HG03135 (cell line): ENCODE measurements at regions not wholly inside any gene's neighbourhood (a gene's known extent, or its start where the extent isn't known, plus 50 kb on each side); places are given as distances from the start of the nearest gene placed in this dataset.
A peak's percentile ranks its signal among the peaks of the same experiment; 100 is the strongest.
"Not testable (repeated sequence)": the region's sequence is repeated elsewhere in the genome, so short reads cannot be mapped to it uniquely, and the experiment has no call there.

Source experiments
- ATAC-seq: cut with Tn5 transposase; IDR thresholded peaks from one replicate; pipeline ENCODE4 v1.9.1; 2021; ENCODE audit warnings: mild to moderate bottlenecking, moderate library complexity; ENCODE audit not compliant: unreplicated experiment

DNA sequence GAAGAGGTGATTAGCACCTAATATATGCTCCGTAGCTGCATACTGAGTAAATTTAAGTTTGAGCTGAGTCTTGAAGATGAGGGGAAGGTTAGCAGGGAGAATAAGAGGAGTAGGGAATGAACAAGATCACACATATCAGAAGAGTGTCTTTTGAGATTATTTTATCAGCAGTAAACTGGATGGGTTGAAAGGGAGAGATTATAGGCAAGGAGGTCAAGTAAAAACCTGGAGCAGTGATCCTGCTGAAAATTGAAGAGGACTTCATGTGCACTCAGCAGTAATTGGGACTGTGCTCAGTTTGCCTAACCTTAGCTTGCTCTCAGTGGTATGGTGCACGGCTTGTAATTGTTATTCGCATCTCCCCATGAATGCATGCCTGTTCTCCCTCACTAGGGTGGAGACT lies 79.5 kb upstream of the PICALM start:
- no peak for ATAC-seq

- ATAC-seq = no peak
Measured at GRCh38 chr11:86147004-86147403, 78.1 kb upstream of the PICALM start.

- no peak for ATAC-seq
Measured at GRCh38 chr11:86145439-86146156, 76.7 kb upstream of the PICALM start.

- no peak for ATAC-seq
Measured at GRCh38 chr11:86144846-86145245, 76.0 kb upstream of the PICALM start.

DNA sequence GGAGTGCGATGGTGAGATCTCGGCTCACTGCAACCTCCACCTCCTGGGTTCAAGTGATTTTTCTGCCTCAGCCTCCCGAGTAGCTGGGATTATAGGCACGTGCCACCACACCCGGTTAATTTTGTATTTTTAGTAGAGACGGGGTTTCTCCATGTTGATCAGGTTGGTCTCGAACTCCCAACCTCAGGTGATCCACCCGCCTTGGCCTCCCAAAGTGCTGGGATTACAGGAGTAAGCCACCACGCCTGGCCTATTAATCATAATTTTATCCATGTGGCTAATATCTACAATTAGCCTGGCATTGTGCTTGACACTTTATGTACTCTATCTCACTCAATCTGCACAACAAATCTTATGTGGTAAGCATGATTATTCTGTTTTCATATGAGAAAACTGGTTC lies 75.2 kb upstream of the PICALM start:
- not testable (repeated sequence) for ATAC-seq

DNA sequence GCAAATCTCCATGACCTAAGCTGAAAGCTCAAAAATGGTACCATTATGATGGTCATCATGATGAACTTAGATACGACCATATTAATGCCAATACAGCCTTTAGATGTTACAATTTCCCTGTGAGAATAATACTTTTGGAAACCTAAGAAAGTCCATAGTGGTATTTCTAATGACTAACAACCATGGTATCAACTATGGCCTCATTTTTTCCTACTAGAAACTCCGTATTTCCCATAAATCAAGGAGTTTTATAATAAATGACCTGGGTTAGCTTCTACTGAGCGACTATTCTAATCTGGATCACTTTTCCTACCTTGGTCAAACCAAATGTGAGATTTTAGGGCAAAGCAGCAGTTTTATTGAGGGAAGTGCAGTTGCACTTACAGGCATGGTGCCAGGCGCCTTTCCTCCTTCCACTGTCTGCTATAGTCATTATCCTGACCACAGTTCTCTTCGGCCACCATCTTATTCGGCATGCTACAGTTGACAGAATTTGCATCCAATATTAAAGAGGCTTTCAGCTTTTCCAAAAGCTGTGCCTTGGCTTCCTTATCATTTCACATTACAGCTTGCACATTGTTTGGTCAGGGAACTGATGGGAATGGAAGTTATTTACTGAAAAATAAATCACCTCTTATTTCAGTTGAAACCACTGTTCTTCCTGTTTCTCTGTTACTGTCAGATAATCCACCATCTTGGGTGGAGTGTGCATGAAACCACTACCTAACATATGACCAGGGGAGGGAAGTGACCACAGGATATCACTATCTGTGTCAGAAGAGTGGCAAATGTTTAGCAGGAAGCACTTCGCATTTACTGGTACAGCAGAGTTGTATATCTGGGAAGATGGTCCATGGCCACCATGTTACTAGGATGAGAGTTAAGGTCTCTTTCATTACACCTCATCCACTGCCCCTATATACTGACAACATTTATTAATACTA lies 74.5 kb upstream of the PICALM start:
- no peak for ATAC-seq

- ATAC-seq = no peak
Measured at GRCh38 chr11:86142170-86142569, 73.3 kb upstream of the PICALM start.

- ATAC-seq = no peak
Measured at GRCh38 chr11:86141727-86142126, 72.8 kb upstream of the PICALM start.

- no peak for ATAC-seq
Measured at GRCh38 chr11:86140334-86140990, 71.6 kb upstream of the PICALM start.

GRCh38 chr11:86138958-86139357 lies 70.1 kb upstream of the PICALM start:
- ATAC-seq = peak; percentile 58

GRCh38 chr11:86136538-86136937 lies 67.7 kb upstream of the PICALM start:
- no peak for ATAC-seq

DNA sequence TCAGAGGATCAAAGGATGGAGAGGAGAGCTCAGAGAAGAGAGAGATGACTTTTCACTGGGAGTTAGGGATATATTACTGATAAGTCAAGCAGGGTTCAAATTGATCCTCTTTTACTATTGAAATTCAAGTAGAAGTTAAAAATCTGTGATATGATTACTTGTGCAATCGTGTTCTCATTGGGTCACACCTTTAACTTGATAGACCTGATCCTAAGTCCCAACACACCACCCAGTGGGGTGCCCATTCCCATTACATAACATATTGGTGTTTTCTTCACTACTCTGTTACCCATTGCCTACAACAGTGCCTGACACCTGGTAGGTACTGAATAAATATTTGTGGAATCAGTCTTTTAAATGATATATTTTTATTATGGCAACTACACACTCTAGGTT lies 66.4 kb upstream of the PICALM start:
- ATAC-seq = no peak

- ATAC-seq = no peak
Measured at GRCh38 chr11:86134580-86135318, 65.9 kb upstream of the PICALM start.

DNA sequence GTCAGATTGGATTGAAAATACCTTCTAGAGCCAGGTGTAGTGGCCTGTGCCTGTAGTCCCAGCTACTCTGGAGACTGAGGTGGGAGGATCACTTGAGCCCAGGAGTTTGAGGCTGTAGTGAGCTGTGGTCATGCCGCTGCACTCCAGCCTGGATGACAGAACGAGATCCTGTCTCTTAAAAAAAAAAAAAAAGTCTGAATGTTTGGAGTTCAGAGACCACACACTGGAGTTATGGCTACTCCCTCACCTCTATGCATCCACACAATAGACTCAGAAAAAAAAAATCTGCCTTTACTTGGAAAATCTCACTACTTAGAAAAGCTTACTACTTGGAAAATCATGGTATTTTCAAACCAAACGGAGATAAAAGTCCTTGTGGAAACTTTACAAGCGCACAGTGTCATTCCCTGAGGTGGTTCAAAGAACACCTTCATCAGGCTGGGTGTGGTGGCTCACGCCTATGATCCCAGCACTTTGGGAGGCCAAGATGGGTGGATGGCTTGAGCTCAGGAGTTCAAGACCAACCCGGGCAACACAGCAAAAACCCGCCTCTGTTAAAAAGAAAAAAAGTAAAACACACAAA lies 63.9 kb upstream of the PICALM start:
- ATAC-seq = no peak

DNA sequence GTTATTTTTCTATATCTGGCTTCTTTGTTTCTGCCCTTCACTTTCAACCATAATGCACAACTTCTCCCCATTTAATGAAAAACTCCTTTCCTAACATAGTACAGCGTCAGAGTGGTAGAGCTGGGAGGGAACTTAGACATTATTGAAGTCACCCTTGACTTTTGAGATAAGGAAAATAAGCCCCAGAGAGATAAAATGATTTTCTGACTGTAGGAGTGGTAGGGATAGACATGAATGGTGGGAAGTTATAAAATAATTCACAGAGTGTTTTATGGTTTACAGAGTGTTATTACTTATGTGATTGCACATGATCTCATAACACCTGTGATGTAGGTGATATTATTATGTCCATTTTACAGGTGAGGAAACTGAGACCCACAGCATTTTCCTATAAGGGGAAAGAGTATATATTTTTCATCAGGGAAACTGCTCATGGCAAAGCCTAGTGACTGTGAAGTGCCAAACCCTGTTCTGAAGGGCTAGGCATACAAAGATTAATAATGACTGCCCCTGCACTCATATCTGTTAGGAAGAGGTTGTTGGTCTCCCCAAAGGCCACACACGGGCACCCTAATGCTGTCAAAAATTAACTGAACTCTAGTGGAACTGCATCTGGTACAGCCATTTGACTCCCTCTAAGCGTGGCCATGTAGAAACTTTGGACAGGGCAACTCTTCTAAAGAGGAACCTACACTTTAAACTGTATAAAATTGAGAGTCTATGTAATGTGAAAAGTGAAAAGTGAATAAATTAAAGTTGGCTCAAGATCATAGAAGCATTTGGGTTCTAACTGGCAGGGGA lies 61.1 kb upstream of the PICALM start:
- no peak for ATAC-seq

DNA sequence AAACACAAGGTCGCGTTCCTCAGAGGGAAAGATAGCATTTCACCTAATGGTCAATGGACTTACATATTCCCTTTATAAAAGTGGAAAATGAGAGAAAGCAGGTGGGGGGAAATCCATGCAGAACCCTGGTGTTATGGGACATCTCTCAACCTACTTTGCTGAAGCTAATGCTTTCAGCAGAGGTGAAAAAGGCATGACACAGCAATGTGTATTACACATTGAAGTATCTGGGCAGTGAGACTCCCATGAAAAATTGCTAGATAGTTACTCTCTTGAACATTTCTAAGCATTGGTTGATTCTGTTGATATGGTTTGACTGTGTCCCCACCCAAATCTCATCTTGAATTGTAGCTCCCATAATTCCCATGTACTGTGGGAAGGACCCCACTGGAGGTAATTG lies 60.0 kb upstream of the PICALM start:
- ATAC-seq = no peak

DNA sequence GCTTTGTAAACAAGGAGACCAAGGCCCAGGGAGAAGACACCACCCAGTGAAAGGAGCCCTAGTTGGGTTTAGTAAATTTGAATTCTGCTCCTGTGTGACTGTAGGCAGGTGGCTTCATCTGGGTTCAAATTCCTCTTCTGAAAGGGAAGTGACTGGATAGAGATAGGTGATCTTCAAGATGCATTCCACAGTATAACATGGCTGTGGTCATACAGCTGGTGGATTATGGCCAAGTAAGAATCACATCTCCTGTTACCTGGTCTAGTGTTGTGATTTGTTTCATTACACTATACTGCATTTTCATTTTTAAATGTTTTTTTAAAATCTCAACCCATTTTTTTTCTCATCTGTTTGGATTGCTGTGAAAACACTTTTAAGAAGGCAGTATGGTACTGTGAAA lies 58.0 kb upstream of the PICALM start:
- no peak for ATAC-seq

DNA sequence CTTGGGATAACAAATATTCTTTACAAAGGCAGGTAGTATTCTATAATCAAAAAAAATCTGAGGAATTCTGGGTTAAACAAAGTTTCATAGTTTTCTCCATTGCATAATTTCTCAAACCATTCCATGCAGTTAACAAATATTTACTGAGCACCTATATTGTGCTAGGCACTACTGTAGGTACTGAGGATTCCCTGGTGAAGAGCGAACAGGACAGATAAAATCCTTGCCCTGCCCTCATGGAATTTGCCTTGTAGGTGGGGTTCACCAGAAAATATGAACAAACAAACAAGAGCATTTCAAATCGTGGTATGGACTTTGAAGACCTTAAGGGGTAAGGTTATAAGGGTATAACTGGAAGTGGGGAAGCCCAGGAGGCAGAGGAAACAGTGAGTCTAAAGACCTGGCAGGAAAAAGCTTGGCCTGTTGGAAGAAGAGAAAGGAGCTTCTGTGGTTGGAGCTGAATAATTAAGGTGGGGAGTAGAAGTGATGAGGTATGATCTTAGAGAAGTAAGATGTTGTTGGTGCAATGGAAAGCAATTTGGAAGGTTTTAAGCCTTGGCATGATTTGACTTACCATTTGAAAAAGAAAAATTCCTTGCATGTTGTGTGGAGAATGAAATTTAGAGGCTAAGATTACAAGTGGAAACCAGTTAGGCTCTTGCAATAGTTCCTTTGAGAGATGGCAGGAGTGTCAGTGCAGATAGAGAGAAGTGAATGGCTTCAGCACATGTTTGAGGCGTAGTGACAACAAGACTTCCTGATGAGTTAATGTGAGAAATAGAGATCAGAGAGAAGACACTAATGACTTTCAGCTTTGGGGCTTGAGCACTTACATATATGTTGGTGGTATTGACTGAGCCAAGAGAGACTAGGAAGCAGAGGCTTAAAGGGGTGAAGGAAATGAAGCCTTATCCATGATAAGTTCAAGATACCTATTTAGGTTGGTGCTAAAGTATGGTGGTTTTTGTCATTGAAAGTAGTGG lies 55.7 kb upstream of the PICALM start:
- ATAC-seq = peak; percentile 51

- no peak for ATAC-seq
Measured at GRCh38 chr11:86122773-86123172, 53.9 kb upstream of the PICALM start.
